HCT116 (cell line): ENCODE measurements at regions not wholly inside any gene's neighbourhood (a gene's known extent, or its start where the extent isn't known, plus 50 kb on each side); places are given as distances from the start of the nearest gene placed in this dataset.

Source experiments
- FOSL1 ChIP-seq: IDR thresholded peaks from 2 replicates; pipeline ENCODE4 v1.6.1; 2012; ENCODE audit warnings: low read depth
- POLR2A ChIP-seq: IDR thresholded peaks from 2 replicates; pipeline ENCODE4 v1.7.0; 2011; ENCODE audit warnings: borderline replicate concordance; ENCODE audit not compliant: insufficient read depth, insufficient read length; ENCODE audit errors: extremely low read depth
- RAD21 ChIP-seq: IDR thresholded peaks from 2 replicates; pipeline ENCODE4 v1.6.1; 2012; ENCODE audit warnings: low read depth, mild to moderate bottlenecking
- ZFX ChIP-seq: fragments of 450-650 bp; IDR thresholded peaks from 2 replicates; pipeline ENCODE4 v1.6.1; 2017
- TF ChIP-seq, protein P1 (sequence below), 3 experiments: fragments of 200-600 bp in 1 of 3; sonication (generic) in 1 of 3; IDR thresholded peaks in 2 of 3; conservative IDR thresholded peaks in 1 of 3; 2 replicates each; pipeline ENCODE4 v1.5.1; 2012 to 2017; ENCODE audit warnings: low read depth in 2 of 3, low read length in 2 of 3, antibody characterized with exemption in 1 of 3, borderline replicate concordance in 1 of 3, control low read depth in 1 of 3, mild to moderate bottlenecking in 1 of 3, mixed read lengths in 1 of 3, mixed run types in 1 of 3, moderate library complexity in 1 of 3; ENCODE audit not compliant: insufficient read depth in 1 of 3
- TF ChIP-seq, protein P2 (sequence below): IDR thresholded peaks from 2 replicates; pipeline ENCODE4 v1.6.1; 2012
- TF ChIP-seq, protein P3 (sequence below): IDR thresholded peaks from 2 replicates; pipeline ENCODE4 v1.6.1; 2012

DNA sequence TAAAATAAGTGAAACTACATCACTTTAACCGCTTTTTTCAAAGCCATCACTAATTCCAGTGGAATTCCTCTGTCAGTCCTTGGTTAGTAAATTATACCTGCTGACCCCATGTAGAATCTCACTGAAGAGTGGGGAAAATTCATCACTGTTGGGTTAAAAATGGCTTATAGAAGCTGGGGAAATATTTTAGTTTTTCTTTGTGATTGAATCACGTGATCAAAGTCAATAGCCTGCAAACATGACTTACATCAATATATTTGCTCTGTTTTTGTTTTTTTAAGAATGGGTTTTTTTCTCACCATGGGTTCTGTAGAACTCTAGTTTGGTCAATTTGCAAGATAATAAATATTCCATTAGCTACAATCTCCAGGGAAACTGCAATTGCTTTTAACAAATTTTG lies 445.2 kb upstream of the FAM47C start:
- TF ChIP-seq FOSL1, result no peak
- TF ChIP-seq, protein P1, sequence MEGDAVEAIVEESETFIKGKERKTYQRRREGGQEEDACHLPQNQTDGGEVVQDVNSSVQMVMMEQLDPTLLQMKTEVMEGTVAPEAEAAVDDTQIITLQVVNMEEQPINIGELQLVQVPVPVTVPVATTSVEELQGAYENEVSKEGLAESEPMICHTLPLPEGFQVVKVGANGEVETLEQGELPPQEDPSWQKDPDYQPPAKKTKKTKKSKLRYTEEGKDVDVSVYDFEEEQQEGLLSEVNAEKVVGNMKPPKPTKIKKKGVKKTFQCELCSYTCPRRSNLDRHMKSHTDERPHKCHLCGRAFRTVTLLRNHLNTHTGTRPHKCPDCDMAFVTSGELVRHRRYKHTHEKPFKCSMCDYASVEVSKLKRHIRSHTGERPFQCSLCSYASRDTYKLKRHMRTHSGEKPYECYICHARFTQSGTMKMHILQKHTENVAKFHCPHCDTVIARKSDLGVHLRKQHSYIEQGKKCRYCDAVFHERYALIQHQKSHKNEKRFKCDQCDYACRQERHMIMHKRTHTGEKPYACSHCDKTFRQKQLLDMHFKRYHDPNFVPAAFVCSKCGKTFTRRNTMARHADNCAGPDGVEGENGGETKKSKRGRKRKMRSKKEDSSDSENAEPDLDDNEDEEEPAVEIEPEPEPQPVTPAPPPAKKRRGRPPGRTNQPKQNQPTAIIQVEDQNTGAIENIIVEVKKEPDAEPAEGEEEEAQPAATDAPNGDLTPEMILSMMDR (IDR thresholded peaks at IDR 0.05 in 2 of 3, conservative IDR thresholded peaks at IDR 0.05 in 1 of 3; ENCODE audit: borderline replicate concordance in 1 of 3, insufficient read depth in 1 of 3, low read depth in 2 of 3, low read length in 2 of 3), result no peak
- no peak for TF ChIP-seq ZFX
- TF ChIP-seq, protein P2, sequence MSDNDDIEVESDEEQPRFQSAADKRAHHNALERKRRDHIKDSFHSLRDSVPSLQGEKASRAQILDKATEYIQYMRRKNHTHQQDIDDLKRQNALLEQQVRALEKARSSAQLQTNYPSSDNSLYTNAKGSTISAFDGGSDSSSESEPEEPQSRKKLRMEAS, result no peak
- TF ChIP-seq POLR2A, result no peak
- TF ChIP-seq, protein P3, sequence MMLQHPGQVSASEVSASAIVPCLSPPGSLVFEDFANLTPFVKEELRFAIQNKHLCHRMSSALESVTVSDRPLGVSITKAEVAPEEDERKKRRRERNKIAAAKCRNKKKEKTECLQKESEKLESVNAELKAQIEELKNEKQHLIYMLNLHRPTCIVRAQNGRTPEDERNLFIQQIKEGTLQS, result no peak
- TF ChIP-seq RAD21, result no peak
